Osteocyte (in vitro differentiated cells): ENCODE measurements at regions not wholly inside any gene's neighbourhood (a gene's known extent, or its start where the extent isn't known, plus 50 kb on each side); places are given as distances from the start of the nearest gene placed in this dataset.

Experiments
- DNase-seq: peaks from one replicate; pipeline ENCODE4 v3.0.0; 2021; ENCODE audit warnings: mixed read lengths; ENCODE audit not compliant: unreplicated experiment; ENCODE audit errors: extremely low spot score
- H3K27ac Mint-ChIP-seq: one replicate; pipeline ENCODE4 v1.8.0; 2021; ENCODE audit warnings: mild to moderate bottlenecking, mixed read lengths; ENCODE audit not compliant: unreplicated experiment
- H3K27me3 Mint-ChIP-seq: one replicate; pipeline ENCODE4 v1.8.0; 2021; ENCODE audit warnings: mixed read lengths; ENCODE audit not compliant: unreplicated experiment
- H3K36me3 Mint-ChIP-seq: one replicate; pipeline ENCODE4 v1.8.0; 2021; ENCODE audit warnings: mixed read lengths; ENCODE audit not compliant: unreplicated experiment
- H3K4me1 Mint-ChIP-seq: one replicate; pipeline ENCODE4 v1.8.0; 2021; ENCODE audit warnings: mixed read lengths; ENCODE audit not compliant: unreplicated experiment
- H3K4me3 Mint-ChIP-seq: one replicate; pipeline ENCODE4 v1.8.0; 2021; ENCODE audit warnings: mild to moderate bottlenecking, moderate library complexity, mixed read lengths; ENCODE audit not compliant: unreplicated experiment
- H3K9me3 Mint-ChIP-seq: one replicate; pipeline ENCODE4 v1.8.0; 2021; ENCODE audit warnings: mixed read lengths; ENCODE audit not compliant: unreplicated experiment
- CTCF ChIP-seq: fragments of 200-600 bp; sonication (generic); IDR thresholded peaks from 2 replicates; pipeline ENCODE4 v1.5.0; 2021; ENCODE audit warnings: antibody characterized with exemption, mild to moderate bottlenecking, moderate library complexity

- H3K9me3 Mint-ChIP-seq: no peaks in the 10 kb centered on the region
- H3K4me1 Mint-ChIP-seq: no peaks in the 10 kb centered on the region
- DNase-seq: no peak
- H3K27ac Mint-ChIP-seq: no peak overlapping the region
- H3K36me3 Mint-ChIP-seq: no peaks in the 10 kb centered on the region
- no peak for TF ChIP-seq CTCF
- H3K27me3 Mint-ChIP-seq: no peaks in the 10 kb centered on the region
- no peak overlapping the region for H3K4me3 Mint-ChIP-seq
These were observed 57.9 kb upstream of the CXADR start for GRCh38 chr21:17455028-17455353.

GRCh38 chr21:17455451-17455850 lies 57.4 kb upstream of the CXADR start:
- H3K36me3 Mint-ChIP-seq: no peaks in the 10 kb centered on the region
- no peak overlapping the region for H3K27ac Mint-ChIP-seq
- H3K4me1 Mint-ChIP-seq: no peaks in the 10 kb centered on the region
- H3K4me3 Mint-ChIP-seq: no peak overlapping the region
- TF ChIP-seq CTCF: no peak
- H3K9me3 Mint-ChIP-seq: no peaks in the 10 kb centered on the region
- no peak for DNase-seq
- H3K27me3 Mint-ChIP-seq: no peaks in the 10 kb centered on the region

GRCh38 chr21:17458279-17458678 lies 54.6 kb upstream of the CXADR start:
- H3K9me3 Mint-ChIP-seq: no peaks in the 10 kb centered on the region
- no peak for DNase-seq
- no peak for TF ChIP-seq CTCF
- no peaks in the 10 kb centered on the region for H3K27me3 Mint-ChIP-seq
- H3K36me3 Mint-ChIP-seq: no peaks in the 10 kb centered on the region
- H3K4me1 Mint-ChIP-seq: no peaks in the 10 kb centered on the region
- no peak overlapping the region for H3K4me3 Mint-ChIP-seq
- no peak overlapping the region for H3K27ac Mint-ChIP-seq

- Mint-ChIP-seq H3K36me3 (no peaks in the 10 kb centered on the region), H3K27me3 (no peaks in the 10 kb centered on the region)
These were observed 52.7 kb upstream of the CXADR start for GRCh38 chr21:17460094-17460493.

GRCh38 chr21:17461014-17461413 lies 51.8 kb upstream of the CXADR start:
- Mint-ChIP-seq H3K36me3 (no peaks in the 10 kb centered on the region), H3K27me3 (no peaks in the 10 kb centered on the region), H3K9me3 (no peaks in the 10 kb centered on the region), H3K4me1 (no peaks in the 10 kb centered on the region), H3K27ac (no peak overlapping the region), H3K4me3 (no peak overlapping the region)
- DNase-seq: no peak
- TF ChIP-seq CTCF: no peak

More at GRCh38 chr21:17460094-17460493, 52.7 kb upstream of the CXADR start:
- no peak overlapping the region for H3K27ac Mint-ChIP-seq
- no peaks in the 10 kb centered on the region for H3K9me3 Mint-ChIP-seq
- TF ChIP-seq CTCF: no peak
- DNase-seq: no peak
- no peaks in the 10 kb centered on the region for H3K4me1 Mint-ChIP-seq
- no peak overlapping the region for H3K4me3 Mint-ChIP-seq
